ENCODE measurements at regions not wholly inside any gene's neighbourhood (a gene's known extent, or its start where the extent isn't known, plus 50 kb on each side); places are given as distances from the start of the nearest gene placed in this dataset.

DNA sequence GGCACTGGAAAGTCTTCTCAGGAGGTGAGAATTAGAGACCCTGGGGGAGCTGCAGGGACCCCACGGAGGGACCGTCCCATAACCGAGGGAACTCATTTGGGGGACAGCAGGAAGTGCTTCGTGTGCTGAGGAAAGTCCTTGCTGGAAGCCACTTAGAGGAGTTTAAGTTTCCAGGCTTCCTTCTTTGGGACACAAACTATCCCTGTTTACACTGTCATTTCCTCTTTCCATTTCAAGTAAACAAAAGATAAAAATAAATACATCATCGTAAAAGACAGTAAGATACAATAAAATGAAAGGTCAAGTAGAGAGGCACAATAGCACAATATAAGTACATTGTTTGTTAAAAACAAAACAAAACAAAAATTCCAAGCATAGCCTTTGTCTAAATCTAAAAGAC, 101.2 kb downstream of the TTLL2 start:
- no peaks in the 10 kb centered on the region for H3K27me3 Mint-ChIP-seq
- H3K27ac Mint-ChIP-seq: no peak overlapping the region
- DNase-seq (ENCODE audit: extremely low spot score, unreplicated experiment): no peak
- no peaks in the 10 kb centered on the region for H3K36me3 Mint-ChIP-seq
- TF ChIP-seq, protein P1, sequence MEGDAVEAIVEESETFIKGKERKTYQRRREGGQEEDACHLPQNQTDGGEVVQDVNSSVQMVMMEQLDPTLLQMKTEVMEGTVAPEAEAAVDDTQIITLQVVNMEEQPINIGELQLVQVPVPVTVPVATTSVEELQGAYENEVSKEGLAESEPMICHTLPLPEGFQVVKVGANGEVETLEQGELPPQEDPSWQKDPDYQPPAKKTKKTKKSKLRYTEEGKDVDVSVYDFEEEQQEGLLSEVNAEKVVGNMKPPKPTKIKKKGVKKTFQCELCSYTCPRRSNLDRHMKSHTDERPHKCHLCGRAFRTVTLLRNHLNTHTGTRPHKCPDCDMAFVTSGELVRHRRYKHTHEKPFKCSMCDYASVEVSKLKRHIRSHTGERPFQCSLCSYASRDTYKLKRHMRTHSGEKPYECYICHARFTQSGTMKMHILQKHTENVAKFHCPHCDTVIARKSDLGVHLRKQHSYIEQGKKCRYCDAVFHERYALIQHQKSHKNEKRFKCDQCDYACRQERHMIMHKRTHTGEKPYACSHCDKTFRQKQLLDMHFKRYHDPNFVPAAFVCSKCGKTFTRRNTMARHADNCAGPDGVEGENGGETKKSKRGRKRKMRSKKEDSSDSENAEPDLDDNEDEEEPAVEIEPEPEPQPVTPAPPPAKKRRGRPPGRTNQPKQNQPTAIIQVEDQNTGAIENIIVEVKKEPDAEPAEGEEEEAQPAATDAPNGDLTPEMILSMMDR (conservative IDR thresholded peaks at IDR 0.05): no peak
- no peak overlapping the region for H3K4me3 Mint-ChIP-seq
- H3K9me3 Mint-ChIP-seq: no peaks in the 10 kb centered on the region
- no peaks in the 10 kb centered on the region for H3K4me1 Mint-ChIP-seq (ENCODE audit: unreplicated experiment)

- no peaks in the 10 kb centered on the region for H3K27me3 Mint-ChIP-seq
- no peak overlapping the region for H3K27ac Mint-ChIP-seq
- TF ChIP-seq, protein P1 (conservative IDR thresholded peaks at IDR 0.05): no peak
- no peak for DNase-seq (ENCODE audit: extremely low spot score, unreplicated experiment)
- no peaks in the 10 kb centered on the region for H3K4me1 Mint-ChIP-seq (ENCODE audit: unreplicated experiment)
- H3K4me3 Mint-ChIP-seq: no peak overlapping the region
- no peaks in the 10 kb centered on the region for H3K9me3 Mint-ChIP-seq
- no peaks in the 10 kb centered on the region for H3K36me3 Mint-ChIP-seq
Observed at GRCh38 chr6:167426651-167427050, 101.8 kb downstream of the TTLL2 start.

DNA sequence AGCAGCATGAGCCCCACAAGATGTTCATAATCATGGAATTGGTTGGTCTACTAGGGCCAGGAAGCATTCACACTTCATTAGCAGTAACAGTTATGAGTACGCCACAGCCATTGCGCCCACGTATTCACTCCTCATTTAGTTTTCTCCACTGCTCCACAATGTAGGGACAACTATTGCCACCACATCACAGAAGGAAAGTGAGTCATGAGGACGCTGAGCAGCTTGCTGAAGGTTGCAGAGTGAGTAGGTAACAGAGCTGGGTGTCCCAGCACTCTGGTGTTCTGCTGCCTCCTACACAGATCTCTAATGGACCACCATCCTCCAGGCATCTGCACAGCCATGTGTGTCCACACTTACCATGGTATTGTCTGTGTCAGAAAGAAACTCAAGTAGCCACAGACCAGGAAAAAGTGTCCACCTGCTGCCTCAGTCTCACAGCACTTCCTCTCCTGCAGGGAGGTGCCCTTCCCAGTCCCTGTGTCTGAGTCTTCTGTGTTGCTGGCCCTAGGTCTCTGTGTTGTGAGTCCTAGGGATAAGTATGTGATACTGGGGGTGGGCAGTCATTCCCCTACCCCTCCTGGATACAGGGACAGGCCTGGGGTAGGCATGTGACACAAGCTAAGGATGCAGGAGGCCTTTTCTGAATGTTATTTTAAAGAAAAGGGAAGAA, 103.9 kb downstream of the TTLL2 start:
- no peaks in the 10 kb centered on the region for H3K36me3 Mint-ChIP-seq
- no peaks in the 10 kb centered on the region for H3K9me3 Mint-ChIP-seq
- H3K4me1 Mint-ChIP-seq (ENCODE audit: unreplicated experiment): no peaks in the 10 kb centered on the region
- TF ChIP-seq, protein P1 (conservative IDR thresholded peaks at IDR 0.05): no peak
- no peaks in the 10 kb centered on the region for H3K27me3 Mint-ChIP-seq
- DNase-seq (ENCODE audit: extremely low spot score, unreplicated experiment): no peak
- no peak overlapping the region for H3K4me3 Mint-ChIP-seq
- no peak overlapping the region for H3K27ac Mint-ChIP-seq

DNA sequence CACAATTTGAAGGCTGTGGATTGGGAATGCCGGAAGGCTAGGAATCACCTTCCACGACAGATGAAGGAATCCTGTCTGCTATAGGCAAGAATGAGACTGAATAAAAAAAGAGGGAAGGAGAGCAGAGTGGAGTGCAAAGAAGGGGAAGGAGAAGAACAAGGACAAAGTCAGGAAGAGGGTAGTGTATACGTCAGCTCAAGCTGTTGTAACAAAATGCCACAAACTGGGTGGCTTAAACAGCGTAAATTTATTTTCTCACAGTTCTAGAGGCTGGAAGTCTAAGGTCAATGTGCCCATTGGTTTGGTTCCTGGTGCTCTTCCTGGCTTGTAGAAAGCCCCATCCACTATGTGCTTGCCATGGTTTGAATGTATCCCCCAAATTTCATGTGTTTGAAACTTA, 104.5 kb downstream of the TTLL2 start:
- Mint-ChIP-seq H3K36me3 (no peaks in the 10 kb centered on the region), H3K27ac (no peak overlapping the region), H3K4me3 (no peak overlapping the region), H3K4me1 (ENCODE audit: unreplicated experiment) (no peaks in the 10 kb centered on the region), H3K27me3 (no peaks in the 10 kb centered on the region), H3K9me3 (no peaks in the 10 kb centered on the region)
- DNase-seq (ENCODE audit: extremely low spot score, unreplicated experiment): no peak
- TF ChIP-seq, protein P1 (conservative IDR thresholded peaks at IDR 0.05): no peak

- TF ChIP-seq, protein P1 (conservative IDR thresholded peaks at IDR 0.05): no peak
- Mint-ChIP-seq H3K36me3 (no peaks in the 10 kb centered on the region), H3K9me3 (no peaks in the 10 kb centered on the region), H3K27ac (no peak overlapping the region), H3K4me3 (no peak overlapping the region), H3K27me3 (no peaks in the 10 kb centered on the region), H3K4me1 (ENCODE audit: unreplicated experiment) (no peaks in the 10 kb centered on the region)
- DNase-seq (ENCODE audit: extremely low spot score, unreplicated experiment): no peak
Observed at GRCh38 chr6:167435209-167435728, 110.4 kb downstream of the TTLL2 start.
